DND-41 (cell line): ENCODE measurements at regions not wholly inside any gene's neighbourhood (a gene's known extent, or its start where the extent isn't known, plus 50 kb on each side); places are given as distances from the start of the nearest gene placed in this dataset.

ENCODE experiments used
- CTCF ChIP-seq: IDR thresholded peaks from 2 replicates; pipeline ENCODE4 v1.5.1; 2012; ENCODE audit warnings: borderline replicate concordance, low read length, moderate library complexity, mild to moderate bottlenecking; ENCODE audit not compliant: poor library complexity, severe bottlenecking; ENCODE audit errors: extremely low read depth
- EZH2 ChIP-seq: IDR thresholded peaks from 3 replicates; pipeline ENCODE4 v1.6.1; 2012; ENCODE audit warnings: borderline replicate concordance, low read depth, mild to moderate bottlenecking, moderate library complexity, low read length, inconsistent platforms; ENCODE audit not compliant: severe bottlenecking

GRCh38 chr9:748861-749497, 92.5 kb upstream of the DMRT1 start:
- TF ChIP-seq EZH2 (no peak), CTCF (no peak)
